HCT116 (cell line): ENCODE measurements at regions not wholly inside any gene's neighbourhood (a gene's known extent, or its start where the extent isn't known, plus 50 kb on each side); places are given as distances from the start of the nearest gene placed in this dataset.

Experiments
- ATAC-seq: fragments of 200-7000 bp; cut with Tn5 transposase; 2 replicates; pipeline ENCODE4 v1.9.1; 2020; ENCODE audit warnings: mild to moderate bottlenecking, moderate library complexity
- BruUV-seq: library from RNA; stranded (reverse); fragments of 400-500 nt; replicated peaks from 2 replicates; lab custom pipeline; 2021; lab: Mats Ljungman, UMichigan
- CTCF ChIA-PET: fragments of 300-600 bp; sonication (Branson Sonifier 250); formaldehyde crosslinking; loops from one replicate; lab custom pipeline; 2021; ENCODE audit warnings: antibody characterized with exemption; lab: Charles Lee
- POLR2A ChIA-PET: fragments of 300-600, 350-600 bp; sonication (Branson Sonifier 250); formaldehyde crosslinking; loops from one replicate; lab custom pipeline; 2021; ENCODE audit warnings: antibody characterized with exemption; lab: Charles Lee
- RAD21 ChIA-PET, 2 experiments: fragments of 300-600 bp; sonication (Branson Sonifier 250); formaldehyde crosslinking; loops; one replicate each; lab custom pipeline; 2023; ENCODE audit warnings: low total read pairs in 2 of 2; ENCODE audit not compliant: uncharacterized antibody in 2 of 2, unreplicated experiment in 2 of 2, low non-redundant PET in 1 of 2; lab: Charles Lee
- DNase-seq: peaks from one replicate; pipeline ENCODE4 v3.0.0-alpha.2; 2010; ENCODE audit warnings: low read depth, low spot score
- H2AFZ ChIP-seq: fragments of 200-600 bp; shearing (Covaris generic), sonication (generic); 2 replicates; pipeline ENCODE4 v1.6.1; 2017; ENCODE audit warnings: low read depth, mixed run types, mixed read lengths, antibody characterized with exemption, low read length; ENCODE audit not compliant: poor library complexity, severe bottlenecking
- H3K27ac ChIP-seq: 2 replicates; pipeline ENCODE4 v1.5.1; 2012; ENCODE audit warnings: low read depth, low read length
- H3K27me3 ChIP-seq: fragments of 200-600 bp; sonication (generic); 2 replicates; pipeline ENCODE4 v1.6.1; 2016; ENCODE audit warnings: mixed run types, low read length, mixed read lengths; ENCODE audit not compliant: insufficient read depth
- H3K36me3 ChIP-seq, 2 experiments: fragments of 200-500 bp in 1 of 2; fragments of 200-600 bp in 1 of 2; sonication (Bioruptor generic) in 1 of 2; sonication (generic) in 1 of 2; 2 replicates each; pipeline versions ENCODE4 v1.5.1 to v1.6.1; 2014 to 2016; ENCODE audit warnings: low read length in 2 of 2, inconsistent platforms in 1 of 2, mixed read lengths in 1 of 2, mixed run types in 1 of 2; ENCODE audit not compliant: insufficient read depth in 2 of 2, control insufficient read depth in 1 of 2
- H3K4me1 ChIP-seq, 2 experiments: fragments of 200-600 bp in 1 of 2; sonication (generic) in 1 of 2; 2 replicates each; pipeline versions ENCODE4 v1.5.1 to v1.6.1; 2012 to 2017; ENCODE audit warnings: low read length in 2 of 2, inconsistent platforms in 1 of 2, mild to moderate bottlenecking in 1 of 2, mixed read lengths in 1 of 2, mixed run types in 1 of 2, moderate library complexity in 1 of 2; ENCODE audit not compliant: insufficient read depth in 2 of 2, control insufficient read depth in 1 of 2
- H3K4me2 ChIP-seq: fragments of 200-600 bp; sonication (generic); 2 replicates; pipeline ENCODE4 v1.6.1; 2017; ENCODE audit warnings: mixed run types, low read length, mixed read lengths
- H3K4me3 ChIP-seq, 2 experiments: fragments of 200-600 bp in 1 of 2; sonication (generic) in 1 of 2; replicated peaks in 1 of 2; 2 replicates each; pipeline ENCODE4 v1.5.1; 2011 to 2016; ENCODE audit warnings: low read length in 2 of 2, control low read depth in 1 of 2, low read depth in 1 of 2, mild to moderate bottlenecking in 1 of 2, mixed read lengths in 1 of 2, mixed run types in 1 of 2
- H3K79me2 ChIP-seq: fragments of 200-600 bp; sonication (generic); 2 replicates; pipeline ENCODE4 v1.6.1; 2017; ENCODE audit warnings: mild to moderate bottlenecking, mixed run types, low read length, moderate library complexity, mixed read lengths; ENCODE audit not compliant: insufficient read depth
- H3K9ac ChIP-seq: fragments of 200-600 bp; sonication (generic); 2 replicates; pipeline ENCODE4 v1.6.1; 2016; ENCODE audit warnings: low read length, mixed read lengths
- H3K9me2 ChIP-seq: fragments of 200-600 bp; sonication (generic), shearing (Covaris generic); 2 replicates; pipeline ENCODE4 v1.6.1; 2017; ENCODE audit warnings: mixed run types, mild to moderate bottlenecking, moderate library complexity; ENCODE audit not compliant: insufficient read depth
- H3K9me3 ChIP-seq, 2 experiments: fragments of 200-500 bp in 1 of 2; fragments of 200-600 bp in 1 of 2; sonication (Bioruptor generic) in 1 of 2; sonication (generic) in 1 of 2; 2 replicates each; pipeline ENCODE4 v1.6.1; 2014 to 2017; ENCODE audit warnings: low read length in 2 of 2, mixed read lengths in 2 of 2, inconsistent platforms in 1 of 2, low read depth in 1 of 2, mild to moderate bottlenecking in 1 of 2, mixed run types in 1 of 2, moderate library complexity in 1 of 2; ENCODE audit not compliant: control insufficient read depth in 1 of 2, insufficient read depth in 1 of 2
- H4K20me1 ChIP-seq: fragments of 200-600 bp; sonication (generic), shearing (Covaris generic); 2 replicates; pipeline ENCODE4 v1.6.1; 2017; ENCODE audit warnings: mixed run types, mild to moderate bottlenecking, moderate library complexity; ENCODE audit not compliant: insufficient read depth
- EZH2 ChIP-seq: fragments of 200-600 bp; sonication (generic); IDR thresholded peaks from 2 replicates; pipeline ENCODE4 v1.6.1; 2017; ENCODE audit warnings: antibody characterized with exemption, mixed run types
- POLR2AphosphoS5 ChIP-seq: IDR thresholded peaks from 2 replicates; pipeline ENCODE4 v1.6.1; 2011; ENCODE audit warnings: mild to moderate bottlenecking, low read depth, low read length, moderate library complexity
- RAD21 ChIP-seq: IDR thresholded peaks from 2 replicates; pipeline ENCODE4 v1.6.1; 2012; ENCODE audit warnings: low read depth, mild to moderate bottlenecking
- TCF7L2 ChIP-seq: IDR thresholded peaks from 2 replicates; pipeline ENCODE4 v1.7.0; 2011; ENCODE audit warnings: borderline replicate concordance, inconsistent platforms; ENCODE audit not compliant: insufficient read depth, insufficient read length; ENCODE audit errors: extremely low read depth
- intact Hi-C: fragments of 100-400 bp; cut with micrococcal nuclease; formaldehyde crosslinking; loops from 2 replicates; pipeline ENCODE4 v1.10.0; 2022
- TF ChIP-seq, protein P1 (sequence below): IDR thresholded peaks from 2 replicates; pipeline ENCODE4 v1.6.1; 2012; ENCODE audit warnings: low read depth

DNA sequence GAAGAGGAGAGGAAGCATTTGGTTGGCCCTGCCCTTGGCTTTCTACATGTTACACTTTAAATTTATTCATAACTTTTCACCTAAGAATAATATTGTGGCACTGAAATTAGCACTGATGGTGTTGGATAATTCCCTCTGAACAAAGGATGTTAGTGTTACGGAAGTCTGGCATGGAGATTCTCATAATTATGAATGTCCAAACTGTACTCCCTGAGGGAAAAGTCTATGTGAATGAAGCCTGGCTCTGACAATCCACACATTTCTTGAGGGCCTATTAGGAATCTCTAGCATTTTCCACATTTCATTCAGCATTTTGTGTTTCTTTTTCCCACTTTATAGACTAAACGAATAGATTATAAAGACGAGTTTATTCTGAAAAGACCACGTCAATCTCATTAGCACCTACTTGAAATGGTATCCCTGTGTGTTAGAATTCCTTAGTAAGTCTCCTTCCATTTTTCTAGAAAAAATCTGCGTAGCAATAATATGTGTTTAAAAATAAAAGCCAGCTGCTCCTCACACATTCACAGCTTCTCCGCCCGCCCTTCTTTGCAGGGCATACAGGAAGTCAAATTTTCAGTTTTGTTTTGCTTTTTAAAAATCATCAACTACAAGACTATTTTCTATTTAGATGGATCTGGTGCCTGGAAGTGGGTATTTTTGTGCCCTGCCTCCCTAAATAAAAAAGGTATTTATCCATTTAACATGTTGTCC is 131.8 kb upstream of the PALS2 start:
- H2AFZ ChIP-seq: no peak overlapping the region
- no peak for ATAC-seq
- intact Hi-C loops: no loop called here
- no peaks in the 10 kb centered on the region for H3K79me2 ChIP-seq
- POLR2A ChIA-PET: no interaction called here
- no peak for DNase-seq
- no peak overlapping the region for H3K4me2 ChIP-seq
- RAD21 ChIA-PET: no interaction called here
- H3K9me3 ChIP-seq: no peaks in the 10 kb centered on the region
- H4K20me1 ChIP-seq: no peaks in the 10 kb centered on the region
- BruUV-seq: no TSS peak
- CTCF ChIA-PET: no interaction called here
- TF ChIP-seq EZH2 (no peak), RAD21 (no peak), TCF7L2 (no peak), POLR2AphosphoS5 (no peak)
- TF ChIP-seq, protein P1, sequence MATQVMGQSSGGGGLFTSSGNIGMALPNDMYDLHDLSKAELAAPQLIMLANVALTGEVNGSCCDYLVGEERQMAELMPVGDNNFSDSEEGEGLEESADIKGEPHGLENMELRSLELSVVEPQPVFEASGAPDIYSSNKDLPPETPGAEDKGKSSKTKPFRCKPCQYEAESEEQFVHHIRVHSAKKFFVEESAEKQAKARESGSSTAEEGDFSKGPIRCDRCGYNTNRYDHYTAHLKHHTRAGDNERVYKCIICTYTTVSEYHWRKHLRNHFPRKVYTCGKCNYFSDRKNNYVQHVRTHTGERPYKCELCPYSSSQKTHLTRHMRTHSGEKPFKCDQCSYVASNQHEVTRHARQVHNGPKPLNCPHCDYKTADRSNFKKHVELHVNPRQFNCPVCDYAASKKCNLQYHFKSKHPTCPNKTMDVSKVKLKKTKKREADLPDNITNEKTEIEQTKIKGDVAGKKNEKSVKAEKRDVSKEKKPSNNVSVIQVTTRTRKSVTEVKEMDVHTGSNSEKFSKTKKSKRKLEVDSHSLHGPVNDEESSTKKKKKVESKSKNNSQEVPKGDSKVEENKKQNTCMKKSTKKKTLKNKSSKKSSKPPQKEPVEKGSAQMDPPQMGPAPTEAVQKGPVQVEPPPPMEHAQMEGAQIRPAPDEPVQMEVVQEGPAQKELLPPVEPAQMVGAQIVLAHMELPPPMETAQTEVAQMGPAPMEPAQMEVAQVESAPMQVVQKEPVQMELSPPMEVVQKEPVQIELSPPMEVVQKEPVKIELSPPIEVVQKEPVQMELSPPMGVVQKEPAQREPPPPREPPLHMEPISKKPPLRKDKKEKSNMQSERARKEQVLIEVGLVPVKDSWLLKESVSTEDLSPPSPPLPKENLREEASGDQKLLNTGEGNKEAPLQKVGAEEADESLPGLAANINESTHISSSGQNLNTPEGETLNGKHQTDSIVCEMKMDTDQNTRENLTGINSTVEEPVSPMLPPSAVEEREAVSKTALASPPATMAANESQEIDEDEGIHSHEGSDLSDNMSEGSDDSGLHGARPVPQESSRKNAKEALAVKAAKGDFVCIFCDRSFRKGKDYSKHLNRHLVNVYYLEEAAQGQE: no peak
- no peaks in the 10 kb centered on the region for H3K36me3 ChIP-seq
- H3K9ac ChIP-seq: no peak overlapping the region
- H3K27ac ChIP-seq: no peak overlapping the region
- no peak overlapping the region for H3K4me3 ChIP-seq
- H3K9me2 ChIP-seq: no peaks in the 10 kb centered on the region
- H3K4me1 ChIP-seq: no peaks in the 10 kb centered on the region
- no peaks in the 10 kb centered on the region for H3K27me3 ChIP-seq
